Skeletal muscle satellite cell (primary cell): ENCODE measurements at regions not wholly inside any gene's neighbourhood (a gene's known extent, or its start where the extent isn't known, plus 50 kb on each side); places are given as distances from the start of the nearest gene placed in this dataset.

ENCODE experiments used
- H3K27me3 ChIP-seq: 2 replicates; pipeline ENCODE4 v1.7.0; 2013; ENCODE audit warnings: low read length; ENCODE audit not compliant: control insufficient read depth, insufficient read depth
- H3K36me3 ChIP-seq: 2 replicates; pipeline ENCODE4 v1.7.0; 2013; ENCODE audit warnings: mild to moderate bottlenecking, control low read depth, low read length; ENCODE audit not compliant: insufficient read depth
- H3K4me1 ChIP-seq: 2 replicates; pipeline ENCODE4 v1.7.0; 2013; ENCODE audit warnings: low read length; ENCODE audit not compliant: control insufficient read depth, insufficient read depth
- H3K4me2 ChIP-seq: 2 replicates; pipeline ENCODE4 v1.7.0; 2013; ENCODE audit warnings: mild to moderate bottlenecking, low read length
- H3K4me3 ChIP-seq: 2 replicates; pipeline ENCODE4 v1.7.0; 2013; ENCODE audit warnings: low read length
- H3K9ac ChIP-seq: 2 replicates; pipeline ENCODE4 v1.7.0; 2013; ENCODE audit warnings: mild to moderate bottlenecking, low read depth, low read length, moderate library complexity
- H3K9me3 ChIP-seq: replicated peaks from 2 replicates; pipeline ENCODE4 v1.7.0; 2013; ENCODE audit warnings: mild to moderate bottlenecking, control low read depth, low read length

GRCh38 chr6:146878952-146879340 is 280.2 kb downstream of the ADGB start:
- Histone ChIP-seq H3K9me3 (no peaks in the 10 kb centered on the region), H3K36me3 (no peaks in the 10 kb centered on the region), H3K9ac (no peak overlapping the region), H3K27me3 (no peaks in the 10 kb centered on the region), H3K4me1 (no peaks in the 10 kb centered on the region), H3K4me2 (no peak overlapping the region), H3K4me3 (no peak overlapping the region)

- H3K36me3 ChIP-seq = no peaks in the 10 kb centered on the region
Observed at GRCh38 chr6:146879406-146880117, 280.8 kb downstream of the ADGB start.

GRCh38 chr6:146881228-146882181 is 282.7 kb downstream of the ADGB start:
- Histone ChIP-seq H3K4me3 (no peak overlapping the region), H3K9ac (no peak overlapping the region), H3K4me2 (no peak overlapping the region), H3K27me3 (no peaks in the 10 kb centered on the region), H3K4me1 (no peaks in the 10 kb centered on the region), H3K9me3 (no peaks in the 10 kb centered on the region), H3K36me3 (no peaks in the 10 kb centered on the region)

More at GRCh38 chr6:146879406-146880117, 280.8 kb downstream of the ADGB start:
- Histone ChIP-seq H3K4me3 (no peak overlapping the region), H3K9me3 (no peaks in the 10 kb centered on the region), H3K4me1 (no peaks in the 10 kb centered on the region), H3K9ac (no peak overlapping the region), H3K4me2 (no peak overlapping the region), H3K27me3 (no peaks in the 10 kb centered on the region)

- Histone ChIP-seq H3K9ac (no peak overlapping the region), H3K9me3 (no peaks in the 10 kb centered on the region), H3K4me1 (no peaks in the 10 kb centered on the region), H3K4me2 (no peak overlapping the region), H3K27me3 (no peaks in the 10 kb centered on the region), H3K4me3 (no peak overlapping the region), H3K36me3 (no peaks in the 10 kb centered on the region)
Observed at GRCh38 chr6:146883640-146884531, 285.1 kb downstream of the ADGB start.

- Histone ChIP-seq H3K9ac (no peak overlapping the region), H3K4me3 (no peak overlapping the region), H3K4me2 (no peak overlapping the region), H3K9me3 (no peaks in the 10 kb centered on the region), H3K4me1 (no peaks in the 10 kb centered on the region), H3K36me3 (no peaks in the 10 kb centered on the region), H3K27me3 (no peaks in the 10 kb centered on the region)
Observed at GRCh38 chr6:146884728-146885127, 286.0 kb downstream of the ADGB start.

GRCh38 chr6:146885708-146886457 is 287.1 kb downstream of the ADGB start:
- Histone ChIP-seq H3K9ac (no peak overlapping the region), H3K4me1 (no peaks in the 10 kb centered on the region), H3K36me3 (no peaks in the 10 kb centered on the region), H3K4me3 (no peak overlapping the region), H3K27me3 (no peaks in the 10 kb centered on the region), H3K4me2 (no peak overlapping the region), H3K9me3 (no peaks in the 10 kb centered on the region)

- no peak overlapping the region for H3K4me2 ChIP-seq
- H3K9me3 ChIP-seq = no peaks in the 10 kb centered on the region
- H3K27me3 ChIP-seq = no peaks in the 10 kb centered on the region
- no peak overlapping the region for H3K4me3 ChIP-seq
- no peak overlapping the region for H3K9ac ChIP-seq
- no peaks in the 10 kb centered on the region for H3K36me3 ChIP-seq
- peaks cover 3% of the 10 kb centered on the region for H3K4me1 ChIP-seq
Observed at GRCh38 chr6:146886587-146887446, 288.0 kb downstream of the ADGB start.

- Histone ChIP-seq H3K4me1 (peaks cover 10% of the 10 kb centered on the region), H3K4me2 (no peak overlapping the region), H3K36me3 (no peaks in the 10 kb centered on the region), H3K9me3 (no peaks in the 10 kb centered on the region), H3K9ac (no peak overlapping the region), H3K27me3 (no peaks in the 10 kb centered on the region), H3K4me3 (no peak overlapping the region)
Observed at GRCh38 chr6:146887447-146888077, 288.8 kb downstream of the ADGB start.

- Histone ChIP-seq H3K36me3 (no peaks in the 10 kb centered on the region), H3K4me2 (no peak overlapping the region), H3K4me3 (no peak overlapping the region), H3K9ac (no peak overlapping the region), H3K27me3 (no peaks in the 10 kb centered on the region), H3K9me3 (no peaks in the 10 kb centered on the region), H3K4me1 (peaks cover 17% of the 10 kb centered on the region)
Observed at GRCh38 chr6:146889303-146889702, 290.5 kb downstream of the ADGB start.

- no peaks in the 10 kb centered on the region for H3K27me3 ChIP-seq
- no peak overlapping the region for H3K4me3 ChIP-seq
- H3K4me1 ChIP-seq = peaks cover 17% of the 10 kb centered on the region
- H3K9ac ChIP-seq = no peak overlapping the region
- no peaks in the 10 kb centered on the region for H3K9me3 ChIP-seq
- H3K36me3 ChIP-seq = no peaks in the 10 kb centered on the region
- no peak overlapping the region for H3K4me2 ChIP-seq
Observed at GRCh38 chr6:146890172-146890571, 291.4 kb downstream of the ADGB start.
